Spleen (tissue), 7 donors: ENCODE measurements at regions not wholly inside any gene's neighbourhood (a gene's known extent, or its start where the extent isn't known, plus 50 kb on each side); places are given as distances from the start of the nearest gene placed in this dataset.
A peak's percentile ranks its signal among the peaks of the same experiment; 100 is the strongest.

Experiments used
- POLR2A ChIP-seq, 3 donors: fragments of 450-650 bp; IDR thresholded peaks; one replicate each; pipeline ENCODE4 v1.5.1; 2017; ENCODE audit warnings: antibody characterized with exemption in 3 of 3, mild to moderate bottlenecking in 1 of 3
- TF ChIP-seq, protein P1 (sequence below), 11 experiments: fragments of 200-600 bp in 7 of 11; fragments of 450-650 bp in 4 of 11; sonication (generic) in 4 of 11; IDR thresholded peaks in 8 of 11; conservative IDR thresholded peaks in 3 of 11; 1 replicate in 7 of 11; 2 replicates in 4 of 11; pipeline versions ENCODE4 v1.4.0 to v1.8.0; 2016 to 2021; ENCODE audit warnings: antibody characterized with exemption in 11 of 11, inconsistent platforms in 4 of 11, mild to moderate bottlenecking in 1 of 11
- donor health status: DM: no; HTN: no; CAD: no; lungs with moderate emphysema.
- donor health status: DM: no; HTN: no; CAD: no.
- donor health status: DM: no; HTN: no; CAD: no.

DNA sequence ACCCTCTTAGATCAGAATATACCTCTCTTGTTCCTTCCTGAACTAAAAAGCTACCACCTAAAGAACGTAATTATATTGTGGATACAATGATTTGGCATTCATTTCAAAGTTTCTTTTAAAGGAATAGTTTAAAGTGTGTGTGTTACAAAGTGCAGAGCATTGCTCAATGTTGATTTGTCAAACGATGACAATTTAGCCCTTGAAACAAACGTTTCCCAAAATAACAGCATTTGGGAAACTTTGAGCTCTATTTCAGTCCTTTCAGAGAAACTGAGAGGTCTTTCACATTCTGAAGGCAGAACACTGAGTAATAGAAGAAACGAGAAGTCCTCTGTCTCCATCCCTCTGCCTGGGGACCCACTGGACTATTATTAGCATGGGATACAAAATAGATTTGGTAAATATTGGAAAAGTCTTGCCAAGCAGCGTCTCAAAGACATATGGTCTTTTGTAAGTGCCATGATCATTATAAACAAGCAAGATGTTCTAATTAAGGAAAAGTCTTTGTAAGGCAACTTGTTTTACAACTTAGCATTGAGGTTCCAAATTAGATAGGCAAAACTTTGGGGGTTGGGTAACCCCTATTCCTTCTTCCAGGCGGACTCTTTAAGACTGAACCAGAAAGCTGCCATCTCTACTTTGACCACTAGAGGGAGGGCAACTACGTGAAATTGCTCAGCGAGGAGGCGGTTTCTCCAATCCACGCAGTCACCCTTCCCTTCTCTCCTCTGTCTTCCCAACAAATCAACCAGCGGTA, 208.8 kb downstream of the RNF144B start:
- TF ChIP-seq, protein P1, sequence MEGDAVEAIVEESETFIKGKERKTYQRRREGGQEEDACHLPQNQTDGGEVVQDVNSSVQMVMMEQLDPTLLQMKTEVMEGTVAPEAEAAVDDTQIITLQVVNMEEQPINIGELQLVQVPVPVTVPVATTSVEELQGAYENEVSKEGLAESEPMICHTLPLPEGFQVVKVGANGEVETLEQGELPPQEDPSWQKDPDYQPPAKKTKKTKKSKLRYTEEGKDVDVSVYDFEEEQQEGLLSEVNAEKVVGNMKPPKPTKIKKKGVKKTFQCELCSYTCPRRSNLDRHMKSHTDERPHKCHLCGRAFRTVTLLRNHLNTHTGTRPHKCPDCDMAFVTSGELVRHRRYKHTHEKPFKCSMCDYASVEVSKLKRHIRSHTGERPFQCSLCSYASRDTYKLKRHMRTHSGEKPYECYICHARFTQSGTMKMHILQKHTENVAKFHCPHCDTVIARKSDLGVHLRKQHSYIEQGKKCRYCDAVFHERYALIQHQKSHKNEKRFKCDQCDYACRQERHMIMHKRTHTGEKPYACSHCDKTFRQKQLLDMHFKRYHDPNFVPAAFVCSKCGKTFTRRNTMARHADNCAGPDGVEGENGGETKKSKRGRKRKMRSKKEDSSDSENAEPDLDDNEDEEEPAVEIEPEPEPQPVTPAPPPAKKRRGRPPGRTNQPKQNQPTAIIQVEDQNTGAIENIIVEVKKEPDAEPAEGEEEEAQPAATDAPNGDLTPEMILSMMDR (IDR thresholded peaks at IDR 0.05 in 8 of 11, conservative IDR thresholded peaks at IDR 0.05 in 3 of 11), result peak; percentile 44 to 88 (median 75)
- TF ChIP-seq POLR2A (IDR thresholded peaks at IDR 0.05), result no peak
